Astrocyte (in vitro differentiated cells and primary cell): ENCODE measurements at regions not wholly inside any gene's neighbourhood (a gene's known extent, or its start where the extent isn't known, plus 50 kb on each side); places are given as distances from the start of the nearest gene placed in this dataset.

Experiments
- EZH2 ChIP-seq: IDR thresholded peaks from 2 replicates; pipeline ENCODE4 v1.6.1; 2012; ENCODE audit warnings: mild to moderate bottlenecking, low read length, inconsistent platforms; ENCODE audit not compliant: insufficient read depth
- TF ChIP-seq, protein P1 (sequence below): IDR thresholded peaks from 2 replicates; pipeline ENCODE4 v1.5.1; 2011; ENCODE audit warnings: low read depth, mild to moderate bottlenecking, inconsistent platforms, low read length, moderate library complexity; ENCODE audit not compliant: insufficient read depth

DNA sequence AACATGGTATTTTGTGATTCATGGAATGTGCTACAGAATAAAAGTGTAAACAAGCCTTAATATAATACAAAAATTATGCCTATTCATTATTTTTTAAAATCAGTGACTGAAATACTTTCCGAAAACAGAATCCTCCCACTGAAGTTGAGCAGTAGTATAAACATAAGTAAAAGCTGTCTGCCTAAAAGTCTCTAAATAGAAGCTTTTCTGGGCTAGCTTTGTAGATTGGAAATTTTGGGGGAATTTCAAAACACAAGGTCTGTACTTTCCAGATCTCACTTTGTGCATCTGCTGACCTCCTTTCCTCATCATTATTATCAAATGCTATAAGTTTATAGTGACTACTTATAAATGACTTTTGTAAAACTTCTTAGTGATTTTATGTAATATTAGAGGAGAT is 80.4 kb upstream of the TRHDE start:
- TF ChIP-seq, protein P1, sequence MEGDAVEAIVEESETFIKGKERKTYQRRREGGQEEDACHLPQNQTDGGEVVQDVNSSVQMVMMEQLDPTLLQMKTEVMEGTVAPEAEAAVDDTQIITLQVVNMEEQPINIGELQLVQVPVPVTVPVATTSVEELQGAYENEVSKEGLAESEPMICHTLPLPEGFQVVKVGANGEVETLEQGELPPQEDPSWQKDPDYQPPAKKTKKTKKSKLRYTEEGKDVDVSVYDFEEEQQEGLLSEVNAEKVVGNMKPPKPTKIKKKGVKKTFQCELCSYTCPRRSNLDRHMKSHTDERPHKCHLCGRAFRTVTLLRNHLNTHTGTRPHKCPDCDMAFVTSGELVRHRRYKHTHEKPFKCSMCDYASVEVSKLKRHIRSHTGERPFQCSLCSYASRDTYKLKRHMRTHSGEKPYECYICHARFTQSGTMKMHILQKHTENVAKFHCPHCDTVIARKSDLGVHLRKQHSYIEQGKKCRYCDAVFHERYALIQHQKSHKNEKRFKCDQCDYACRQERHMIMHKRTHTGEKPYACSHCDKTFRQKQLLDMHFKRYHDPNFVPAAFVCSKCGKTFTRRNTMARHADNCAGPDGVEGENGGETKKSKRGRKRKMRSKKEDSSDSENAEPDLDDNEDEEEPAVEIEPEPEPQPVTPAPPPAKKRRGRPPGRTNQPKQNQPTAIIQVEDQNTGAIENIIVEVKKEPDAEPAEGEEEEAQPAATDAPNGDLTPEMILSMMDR: no peak
- no peak for TF ChIP-seq EZH2
